H1 (cell line): ENCODE measurements at regions not wholly inside any gene's neighbourhood (a gene's known extent, or its start where the extent isn't known, plus 50 kb on each side); places are given as distances from the start of the nearest gene placed in this dataset.

Source experiments
- CTCF ChIA-PET: fragments of 300-600 bp; sonication (Branson Sonifier 250); formaldehyde crosslinking; loops from one replicate; lab custom pipeline; 2021; ENCODE audit not compliant: partially characterized antibody; lab: Charles Lee
- POLR2A ChIA-PET: fragments of 300-600 bp; sonication (Branson Sonifier 250); formaldehyde crosslinking; loops from one replicate; lab custom pipeline; 2021; ENCODE audit warnings: inconsistent platforms; ENCODE audit not compliant: partially characterized antibody; lab: Charles Lee
- DNase-seq, 2 experiments: peaks; one replicate each; pipeline versions ENCODE4 v3.0.0 to v3.0.0-alpha.2; 2010 to 2022; ENCODE audit warnings: low spot score in 2 of 2, low read depth in 1 of 2, mixed read lengths in 1 of 2
- FAIRE-seq: peaks from 2 replicates; lab custom pipeline; 2011; peaks lifted over from hg19 to GRCh38; lab: Jason Lieb, UNC
- H2AFZ ChIP-seq: 2 replicates; pipeline ENCODE4 v1.8.1; 2012; ENCODE audit warnings: low read length, inconsistent platforms
- H2AK5ac ChIP-seq: 2 replicates; pipeline ENCODE4 v1.6.1; 2013; ENCODE audit warnings: low read depth, low read length
- H2BK120ac ChIP-seq: replicated peaks from 2 replicates; pipeline ENCODE3; 2013; ENCODE audit warnings: low read depth, low read length, inconsistent platforms
- H2BK12ac ChIP-seq: 2 replicates; pipeline ENCODE4 v1.6.1; 2013; ENCODE audit warnings: low read depth, low read length
- H2BK15ac ChIP-seq: 2 replicates; pipeline ENCODE4 v1.6.1; 2013; ENCODE audit warnings: low read length
- H2BK20ac ChIP-seq: 2 replicates; pipeline ENCODE4 v1.6.1; 2013; ENCODE audit warnings: low read length
- H2BK5ac ChIP-seq: 2 replicates; pipeline ENCODE4 v1.6.1; 2013; ENCODE audit warnings: low read depth, low read length
- H3K14ac ChIP-seq: 2 replicates; pipeline ENCODE4 v1.6.1; 2013; ENCODE audit warnings: inconsistent platforms; ENCODE audit not compliant: insufficient read length
- H3K18ac ChIP-seq: 2 replicates; pipeline ENCODE4 v1.6.1; 2013; ENCODE audit warnings: low read length; ENCODE audit errors: extremely low read depth
- H3K23ac ChIP-seq: 2 replicates; pipeline ENCODE4 v1.6.1; 2013; ENCODE audit warnings: inconsistent platforms; ENCODE audit not compliant: insufficient read length
- H3K23me2 ChIP-seq: 2 replicates; pipeline ENCODE4 v1.6.1; 2013; ENCODE audit warnings: low read depth, low read length
- H3K27ac ChIP-seq: 2 replicates; pipeline ENCODE4 v1.6.1; 2011; ENCODE audit warnings: low read depth, low read length, inconsistent platforms
- H3K27me3 ChIP-seq, 4 experiments: replicated peaks in 1 of 4; 1 replicate in 1 of 4; 2 replicates in 3 of 4; pipeline versions ENCODE4 v1.6.1 to v1.8.1; 2011 to 2013; ENCODE audit warnings: low read length in 3 of 4, mild to moderate bottlenecking in 3 of 4, inconsistent platforms in 2 of 4, mixed read lengths in 2 of 4, moderate library complexity in 1 of 4; ENCODE audit not compliant: control insufficient read depth in 3 of 4, insufficient read depth in 3 of 4; ENCODE audit errors: extremely low read depth in 1 of 4
- H3K36me3 ChIP-seq, 4 experiments: 2 replicates each; pipeline versions ENCODE4 v1.6.1 to v1.8.1; 2011 to 2013; ENCODE audit warnings: mild to moderate bottlenecking in 4 of 4, low read length in 3 of 4, moderate library complexity in 2 of 4, control low read depth in 1 of 4, inconsistent platforms in 1 of 4; ENCODE audit not compliant: insufficient read depth in 4 of 4, control insufficient read depth in 2 of 4
- H3K4ac ChIP-seq: replicated peaks from 2 replicates; pipeline ENCODE3; 2013; ENCODE audit warnings: low read length, low read depth, mixed read lengths, inconsistent platforms; ENCODE audit not compliant: insufficient read length
- H3K4me1 ChIP-seq, 4 experiments: replicated peaks in 1 of 4; 1 replicate in 1 of 4; 2 replicates in 3 of 4; pipeline versions ENCODE4 v1.6.1 to v1.8.1; 2011 to 2013; ENCODE audit warnings: low read length in 3 of 4, inconsistent platforms in 2 of 4, mixed read lengths in 1 of 4; ENCODE audit not compliant: insufficient read depth in 4 of 4, control insufficient read depth in 3 of 4
- H3K4me2 ChIP-seq, 2 experiments: 2 replicates each; pipeline versions ENCODE4 v1.6.1 to v1.8.1; 2011 to 2013; ENCODE audit warnings: low read depth in 2 of 2, low read length in 2 of 2, control low read depth in 1 of 2, inconsistent platforms in 1 of 2, mild to moderate bottlenecking in 1 of 2; ENCODE audit not compliant: insufficient read depth in 1 of 2
- H3K4me3 ChIP-seq, 4 experiments: fragments of 200-600, 300-600 bp in 1 of 4; sonication (generic), shearing (Covaris generic), sonication (Bioruptor Twin) in 1 of 4; 2 replicates each; pipeline versions ENCODE4 v1.5.1 to v1.8.1; 2011 to 2016; ENCODE audit warnings: low read length in 4 of 4, low read depth in 3 of 4, control low read depth in 2 of 4, inconsistent platforms in 2 of 4, mild to moderate bottlenecking in 2 of 4, mixed read lengths in 1 of 4, moderate library complexity in 1 of 4; ENCODE audit not compliant: insufficient read depth in 2 of 4; ENCODE audit errors: extremely low read depth in 1 of 4
- H3K56ac ChIP-seq: replicated peaks from 2 replicates; pipeline ENCODE3; 2013; ENCODE audit warnings: low read depth, mild to moderate bottlenecking, mixed read lengths, low read length, inconsistent platforms; ENCODE audit not compliant: insufficient read length
- H3K79me1 ChIP-seq: 2 replicates; pipeline ENCODE4 v1.6.1; 2013; ENCODE audit warnings: low read depth, low read length, control low read depth
- H3K79me2 ChIP-seq, 2 experiments: 2 replicates each; pipeline versions ENCODE4 v1.6.1 to v1.8.1; 2012 to 2013; ENCODE audit warnings: low read length in 2 of 2, mild to moderate bottlenecking in 2 of 2, inconsistent platforms in 1 of 2; ENCODE audit not compliant: insufficient read depth in 2 of 2, control insufficient read depth in 1 of 2
- H3K9ac ChIP-seq, 4 experiments: replicated peaks in 1 of 4; 1 replicate in 1 of 4; 2 replicates in 3 of 4; pipeline versions ENCODE4 v1.6.1 to v1.8.1; 2011 to 2013; ENCODE audit warnings: low read depth in 3 of 4, low read length in 3 of 4, control low read depth in 2 of 4, mild to moderate bottlenecking in 2 of 4, moderate library complexity in 2 of 4, inconsistent platforms in 1 of 4; ENCODE audit errors: extremely low read depth in 1 of 4
- H3K9me3 ChIP-seq, 2 experiments: 2 replicates each; pipeline versions ENCODE4 v1.6.1 to v1.8.1; 2012 to 2013; ENCODE audit warnings: mild to moderate bottlenecking in 2 of 2, moderate library complexity in 2 of 2, control low read depth in 1 of 2, inconsistent platforms in 1 of 2, low read depth in 1 of 2, low read length in 1 of 2, mixed read lengths in 1 of 2; ENCODE audit not compliant: insufficient read depth in 2 of 2
- H4K20me1 ChIP-seq, 2 experiments: replicated peaks in 1 of 2; 2 replicates each; pipeline versions ENCODE3 to v1.8.1; 2011 to 2013; ENCODE audit warnings: inconsistent platforms in 2 of 2, low read length in 2 of 2, mild to moderate bottlenecking in 1 of 2; ENCODE audit not compliant: insufficient read depth in 2 of 2, control insufficient read depth in 1 of 2
- H4K5ac ChIP-seq: 2 replicates; pipeline ENCODE4 v1.6.1; 2013; ENCODE audit warnings: low read length, low read depth, mixed read lengths, inconsistent platforms; ENCODE audit not compliant: insufficient read length
- H4K8ac ChIP-seq: 2 replicates; pipeline ENCODE4 v1.8.0; 2013; ENCODE audit warnings: mild to moderate bottlenecking, moderate library complexity, low read length, inconsistent platforms; ENCODE audit not compliant: insufficient read depth; ENCODE audit errors: extremely low read depth
- H4K91ac ChIP-seq: replicated peaks from 2 replicates; pipeline ENCODE3; 2013; ENCODE audit warnings: low read length, mixed read lengths, inconsistent platforms; ENCODE audit not compliant: insufficient read length
- FOSL1 ChIP-seq: IDR thresholded peaks from 2 replicates; pipeline ENCODE4 v1.6.1; 2011; ENCODE audit warnings: mild to moderate bottlenecking, low read depth, low read length, moderate library complexity; ENCODE audit not compliant: insufficient read depth
- GABPA ChIP-seq: IDR thresholded peaks from 2 replicates; pipeline ENCODE4 v1.6.1; 2011; ENCODE audit warnings: mild to moderate bottlenecking, low read length, moderate library complexity, borderline replicate concordance; ENCODE audit not compliant: insufficient read depth
- KDM5A ChIP-seq: fragments of 200-600 bp; IDR thresholded peaks from 2 replicates; pipeline ENCODE4 v1.7.1; 2012; ENCODE audit warnings: mild to moderate bottlenecking, low read length, inconsistent platforms, mixed read lengths
- PHF8 ChIP-seq: fragments of 200-600 bp; sonication (generic); conservative IDR thresholded peaks from 2 replicates; pipeline ENCODE4 v1.7.1; 2012; ENCODE audit warnings: low read depth, mild to moderate bottlenecking, inconsistent platforms, low read length, moderate library complexity
- SIRT6 ChIP-seq: IDR thresholded peaks from one replicate; pipeline ENCODE4 v1.7.1; 2012; ENCODE audit warnings: low read length, inconsistent platforms
- SP2 ChIP-seq: IDR thresholded peaks from 2 replicates; pipeline ENCODE4 v1.6.1; 2012; ENCODE audit warnings: mild to moderate bottlenecking, low read length, inconsistent platforms
- SUZ12 ChIP-seq: fragments of 200-600 bp; sonication (generic); IDR thresholded peaks from 2 replicates; pipeline ENCODE4 v1.6.1; 2012; ENCODE audit warnings: mild to moderate bottlenecking, inconsistent platforms, low read length, moderate library complexity, mixed read lengths
- TBP ChIP-seq: IDR thresholded peaks from 2 replicates; pipeline ENCODE4 v1.6.1; 2011; ENCODE audit warnings: low read depth, low read length, improper control_type of control experiment
- ZNF274 ChIP-seq: IDR thresholded peaks from 2 replicates; pipeline ENCODE4 v1.7.0; 2012; ENCODE audit warnings: low read length, borderline replicate concordance; ENCODE audit errors: extremely low read depth
- WGBS, 2 experiments: shearing (Covaris generic) in 1 of 2; methylation state at CpG; one replicate each; pipeline versions ENCODE4 v1.1.6 to v1.1.7; 2013 to 2015; ENCODE audit warnings: low lambda C conversion rate in 2 of 2, mixed read lengths in 2 of 2, inconsistent platforms in 1 of 2, low coverage in 1 of 2, missing lambda C conversion rate in 1 of 2; ENCODE audit not compliant: insufficient replicate concordance in 2 of 2, insufficient coverage in 1 of 2, insufficient read length in 1 of 2; ENCODE audit errors: extremely low coverage in 1 of 2, missing lambda C conversion rate in 1 of 2; 5-methylcytosine and 5-hydroxymethylcytosine counted together
- TF ChIP-seq, protein P1 (sequence below): IDR thresholded peaks from 2 replicates; pipeline ENCODE4 v1.6.1; 2012; ENCODE audit warnings: low read length, inconsistent platforms

DNA sequence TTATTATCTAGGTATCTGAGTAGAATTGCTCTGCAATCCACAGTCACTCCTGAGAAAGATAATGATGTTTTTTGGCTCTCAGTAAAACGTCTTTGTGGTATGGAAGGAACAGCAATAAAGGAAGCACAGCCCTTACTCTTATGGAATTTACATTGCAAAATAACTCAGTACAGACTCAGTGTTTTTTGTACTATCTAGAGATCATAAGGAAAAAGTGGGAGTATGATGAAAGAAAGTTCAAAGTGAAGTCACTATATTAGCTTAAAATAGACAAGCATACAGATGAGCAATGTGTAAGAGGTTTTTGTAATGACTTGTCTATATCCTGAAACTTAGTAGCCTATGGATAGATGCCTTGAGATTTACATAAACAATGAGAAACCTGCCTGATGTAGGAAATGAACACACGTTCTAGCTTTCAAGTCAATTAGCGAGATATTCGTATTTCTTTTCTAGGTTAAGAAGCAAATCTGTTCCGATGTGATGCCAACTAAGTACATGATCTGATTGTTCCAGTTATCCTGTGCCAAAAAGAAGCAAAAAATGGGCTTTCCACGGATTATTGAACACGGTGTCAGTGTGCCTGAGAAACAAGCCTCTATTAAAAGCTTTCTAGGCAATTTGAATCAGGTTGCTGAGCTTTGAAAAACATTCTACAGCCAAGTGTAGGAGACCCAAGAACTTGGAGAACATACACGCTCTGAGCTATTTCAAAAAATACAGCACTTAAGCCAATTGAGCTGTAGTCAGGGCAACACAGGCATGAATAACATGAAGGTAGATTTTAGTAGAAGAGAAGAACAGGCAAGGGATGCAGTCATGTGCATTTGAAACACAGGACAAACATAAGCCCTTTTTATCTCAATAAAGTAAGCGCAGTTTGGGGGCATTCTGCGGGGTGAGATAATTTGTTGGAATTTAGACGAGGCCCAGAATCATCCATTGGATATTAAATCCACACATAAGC lies 86.3 kb upstream of the TAF11L2 start:
- Histone ChIP-seq H2BK20ac (no peak overlapping the region), H3K36me3 (no peaks in the 10 kb centered on the region), H3K79me2 (no peaks in the 10 kb centered on the region), H2BK120ac (no peak overlapping the region), H2BK5ac (no peak overlapping the region), H3K4me2 (no peak overlapping the region), H3K23ac (no peak overlapping the region), H3K14ac (no peak overlapping the region), H2AFZ (no peak overlapping the region), H2BK12ac (no peak overlapping the region), H2AK5ac (no peak overlapping the region), H3K18ac (no peak overlapping the region), H3K9ac (no peak overlapping the region), H3K9me3 (no peaks in the 10 kb centered on the region), H3K4ac (no peak overlapping the region), H3K27me3 (peaks cover 0 to 3% (median under 1%) of the 10 kb centered on the region in 4 experiments; a peak in 1 of 7 replicates), H3K79me1 (no peaks in the 10 kb centered on the region), H4K8ac (no peak overlapping the region), H3K4me3 (no peak overlapping the region), H3K4me1 (peaks cover 0 to 2% (median 2%) of the 10 kb centered on the region in 4 experiments; a peak in 4 of 7 replicates), H2BK15ac (no peak overlapping the region), H4K91ac (no peak overlapping the region), H3K27ac (no peak overlapping the region), H3K23me2 (no peaks in the 10 kb centered on the region), H4K5ac (no peak overlapping the region), H3K56ac (no peak overlapping the region), H4K20me1 (no peaks in the 10 kb centered on the region)
- DNase-seq (no peak), FAIRE-seq (no peak)
- CTCF ChIA-PET = interaction anchor here (0.9 kb wide), 1 partner anchor 9 kb away, joined by 4 read pairs; no protein-coding TSS in a partner anchor
- POLR2A ChIA-PET = interaction anchor here (0.9 kb wide), 1 partner anchor 10 kb away, joined by 4 read pairs; no protein-coding TSS in a partner anchor
- WGBS, 2 experiments = 87% methylated on average over 11 of the region's 11 CpGs; no CpG with 5 or more reads in 1 of the 2 experiments
- TF ChIP-seq PHF8 = no peak
- no peak for TF ChIP-seq ZNF274
- TF ChIP-seq SIRT6 = no peak
- no peak for TF ChIP-seq SP2
- no peak for TF ChIP-seq TBP
- TF ChIP-seq GABPA = no peak
- no peak for TF ChIP-seq KDM5A
- TF ChIP-seq, protein P1, sequence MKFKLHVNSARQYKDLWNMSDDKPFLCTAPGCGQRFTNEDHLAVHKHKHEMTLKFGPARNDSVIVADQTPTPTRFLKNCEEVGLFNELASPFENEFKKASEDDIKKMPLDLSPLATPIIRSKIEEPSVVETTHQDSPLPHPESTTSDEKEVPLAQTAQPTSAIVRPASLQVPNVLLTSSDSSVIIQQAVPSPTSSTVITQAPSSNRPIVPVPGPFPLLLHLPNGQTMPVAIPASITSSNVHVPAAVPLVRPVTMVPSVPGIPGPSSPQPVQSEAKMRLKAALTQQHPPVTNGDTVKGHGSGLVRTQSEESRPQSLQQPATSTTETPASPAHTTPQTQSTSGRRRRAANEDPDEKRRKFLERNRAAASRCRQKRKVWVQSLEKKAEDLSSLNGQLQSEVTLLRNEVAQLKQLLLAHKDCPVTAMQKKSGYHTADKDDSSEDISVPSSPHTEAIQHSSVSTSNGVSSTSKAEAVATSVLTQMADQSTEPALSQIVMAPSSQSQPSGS = no peak
- no peak for TF ChIP-seq FOSL1
- TF ChIP-seq SUZ12 = no peak
